AG09319 (cell line): ENCODE measurements at regions not wholly inside any gene's neighbourhood (a gene's known extent, or its start where the extent isn't known, plus 50 kb on each side); places are given as distances from the start of the nearest gene placed in this dataset.

Source experiments
- DNase-seq: peaks from one replicate; pipeline ENCODE4 v3.0.0-alpha.2; 2010; ENCODE audit warnings: low read depth; ENCODE audit errors: extremely low read depth
- CTCF ChIP-seq: IDR thresholded peaks from 2 replicates; pipeline ENCODE4 v1.5.1; 2011; ENCODE audit warnings: low read depth, mild to moderate bottlenecking, inconsistent platforms, low read length, moderate library complexity

- no peak for TF ChIP-seq CTCF
- no peak for DNase-seq
Observed at GRCh38 chr14:71824816-71825215, 107.4 kb upstream of the RGS6 start.

GRCh38 chr14:71833476-71833875 lies 98.8 kb upstream of the RGS6 start:
- no peak for DNase-seq
- TF ChIP-seq CTCF = no peak

- DNase-seq = no peak
- no peak for TF ChIP-seq CTCF
Observed at GRCh38 chr14:71834284-71835204, 97.7 kb upstream of the RGS6 start.

GRCh38 chr14:71852181-71852580 lies 80.0 kb upstream of the RGS6 start:
- no peak for DNase-seq

GRCh38 chr14:71855399-71856036 lies 76.7 kb upstream of the RGS6 start:
- peak; percentile 38 for DNase-seq
- TF ChIP-seq CTCF = peak; percentile 78

More at GRCh38 chr14:71852181-71852580, 80.0 kb upstream of the RGS6 start:
- no peak for TF ChIP-seq CTCF

GRCh38 chr14:71856199-71856919 lies 75.9 kb upstream of the RGS6 start:
- TF ChIP-seq CTCF = no peak

More at GRCh38 chr14:71856199-71856919, 75.9 kb upstream of the RGS6 start:
- DNase-seq = no peak
